HG03558 (cell line): ENCODE measurements at regions not wholly inside any gene's neighbourhood (a gene's known extent, or its start where the extent isn't known, plus 50 kb on each side); places are given as distances from the start of the nearest gene placed in this dataset.
"Not testable (repeated sequence)": the region's sequence is repeated elsewhere in the genome, so short reads cannot be mapped to it uniquely, and the experiment has no call there.

Experiments
- ATAC-seq: cut with Tn5 transposase; IDR thresholded peaks from one replicate; pipeline ENCODE4 v1.9.1; 2021; ENCODE audit warnings: moderate number of reproducible peaks; ENCODE audit not compliant: unreplicated experiment; ENCODE audit errors: extremely low read depth

- ATAC-seq = no peak
Observed at GRCh38 chr2:139744273-139744672, 964.1 kb upstream of the NXPH2 start.

- no peak for ATAC-seq
Observed at GRCh38 chr2:139742216-139743172, 962.3 kb upstream of the NXPH2 start.

- no peak for ATAC-seq
Observed at GRCh38 chr2:139737659-139738058, 957.5 kb upstream of the NXPH2 start.

GRCh38 chr2:139730197-139730596 lies 950.0 kb upstream of the NXPH2 start:
- ATAC-seq = no peak

GRCh38 chr2:139721411-139721995 lies 941.3 kb upstream of the NXPH2 start:
- no peak for ATAC-seq

GRCh38 chr2:139720056-139720455 lies 939.9 kb upstream of the NXPH2 start:
- ATAC-seq = no peak

- no peak for ATAC-seq
Observed at GRCh38 chr2:139704606-139705005, 924.4 kb upstream of the NXPH2 start.

GRCh38 chr2:139694327-139694726 lies 914.1 kb upstream of the NXPH2 start:
- no peak for ATAC-seq

- ATAC-seq = no peak
Observed at GRCh38 chr2:139686205-139686604, 906.0 kb upstream of the NXPH2 start.

GRCh38 chr2:139685090-139685983 lies 905.1 kb upstream of the NXPH2 start:
- ATAC-seq = no peak

- ATAC-seq = no peak
Observed at GRCh38 chr2:139684286-139684860, 904.2 kb upstream of the NXPH2 start.

GRCh38 chr2:139674577-139674976 lies 894.4 kb upstream of the NXPH2 start:
- no peak for ATAC-seq

GRCh38 chr2:139673447-139673846 lies 893.3 kb upstream of the NXPH2 start:
- not testable (repeated sequence) for ATAC-seq

- no peak for ATAC-seq
Observed at GRCh38 chr2:139669675-139670074, 889.5 kb upstream of the NXPH2 start.

- ATAC-seq = no peak
Observed at GRCh38 chr2:139652385-139652784, 872.2 kb upstream of the NXPH2 start.

GRCh38 chr2:139645617-139646016 lies 865.4 kb upstream of the NXPH2 start:
- ATAC-seq = no peak

- no peak for ATAC-seq
Observed at GRCh38 chr2:139643139-139643538, 862.9 kb upstream of the NXPH2 start.

- no peak for ATAC-seq
Observed at GRCh38 chr2:139631966-139632365, 851.8 kb upstream of the NXPH2 start.

- ATAC-seq = no peak
Observed at GRCh38 chr2:139628931-139629330, 848.7 kb upstream of the NXPH2 start.

- ATAC-seq = no peak
Observed at GRCh38 chr2:139626128-139626527, 845.9 kb upstream of the NXPH2 start.
